Spleen (tissue), 7 donors: ENCODE measurements at regions not wholly inside any gene's neighbourhood (a gene's known extent, or its start where the extent isn't known, plus 50 kb on each side); places are given as distances from the start of the nearest gene placed in this dataset.
"Not testable (repeated sequence)": the region's sequence is repeated elsewhere in the genome, so short reads cannot be mapped to it uniquely, and the experiment has no call there.

ENCODE experiments used
- POLR2A ChIP-seq, 3 donors: fragments of 450-650 bp; IDR thresholded peaks; one replicate each; pipeline ENCODE4 v1.5.1; 2017; ENCODE audit warnings: antibody characterized with exemption in 3 of 3, mild to moderate bottlenecking in 1 of 3
- POLR2AphosphoS5 ChIP-seq, 3 donors: sonication (generic); formaldehyde crosslinking; IDR thresholded peaks; one replicate each; pipeline ENCODE4 v1.5.1; 2017; ENCODE audit warnings: antibody characterized with exemption in 3 of 3
- TF ChIP-seq, protein P1 (sequence below), 11 experiments: fragments of 200-600 bp in 7 of 11; fragments of 450-650 bp in 4 of 11; sonication (generic) in 4 of 11; IDR thresholded peaks in 8 of 11; conservative IDR thresholded peaks in 3 of 11; 1 replicate in 7 of 11; 2 replicates in 4 of 11; pipeline versions ENCODE4 v1.4.0 to v1.8.0; 2016 to 2021; ENCODE audit warnings: antibody characterized with exemption in 11 of 11, inconsistent platforms in 4 of 11, mild to moderate bottlenecking in 1 of 11
- donor health status: DM: no; HTN: no; CAD: no; lungs with moderate emphysema.
- donor health status: DM: no; HTN: no; CAD: no.
- donor health status: DM: no; HTN: no; CAD: no.

DNA sequence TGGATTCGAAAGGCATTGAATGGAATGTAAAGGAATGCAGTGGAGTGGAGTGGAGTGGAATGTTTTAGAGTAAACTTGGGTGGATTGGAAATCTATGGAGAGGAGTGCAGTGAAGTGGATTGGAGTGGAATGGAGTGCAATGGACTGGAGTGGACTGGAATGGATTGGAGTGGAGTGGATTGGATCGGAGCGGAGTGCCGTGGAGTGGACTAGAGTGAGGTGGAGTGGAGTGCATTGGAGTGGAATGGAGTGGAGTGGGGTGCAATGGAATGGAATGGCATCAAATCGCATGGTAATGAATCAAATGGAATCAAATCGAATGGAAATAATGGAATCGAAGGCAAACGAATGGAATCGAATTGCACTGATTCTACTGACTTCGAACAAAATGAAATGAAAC lies 1023.9 kb downstream of the CDY1 start:
- TF ChIP-seq, protein P1, sequence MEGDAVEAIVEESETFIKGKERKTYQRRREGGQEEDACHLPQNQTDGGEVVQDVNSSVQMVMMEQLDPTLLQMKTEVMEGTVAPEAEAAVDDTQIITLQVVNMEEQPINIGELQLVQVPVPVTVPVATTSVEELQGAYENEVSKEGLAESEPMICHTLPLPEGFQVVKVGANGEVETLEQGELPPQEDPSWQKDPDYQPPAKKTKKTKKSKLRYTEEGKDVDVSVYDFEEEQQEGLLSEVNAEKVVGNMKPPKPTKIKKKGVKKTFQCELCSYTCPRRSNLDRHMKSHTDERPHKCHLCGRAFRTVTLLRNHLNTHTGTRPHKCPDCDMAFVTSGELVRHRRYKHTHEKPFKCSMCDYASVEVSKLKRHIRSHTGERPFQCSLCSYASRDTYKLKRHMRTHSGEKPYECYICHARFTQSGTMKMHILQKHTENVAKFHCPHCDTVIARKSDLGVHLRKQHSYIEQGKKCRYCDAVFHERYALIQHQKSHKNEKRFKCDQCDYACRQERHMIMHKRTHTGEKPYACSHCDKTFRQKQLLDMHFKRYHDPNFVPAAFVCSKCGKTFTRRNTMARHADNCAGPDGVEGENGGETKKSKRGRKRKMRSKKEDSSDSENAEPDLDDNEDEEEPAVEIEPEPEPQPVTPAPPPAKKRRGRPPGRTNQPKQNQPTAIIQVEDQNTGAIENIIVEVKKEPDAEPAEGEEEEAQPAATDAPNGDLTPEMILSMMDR (IDR thresholded peaks at IDR 0.05 in 8 of 11, conservative IDR thresholded peaks at IDR 0.05 in 3 of 11), result not testable (repeated sequence)
- not testable (repeated sequence) for TF ChIP-seq POLR2A, POLR2AphosphoS5 (IDR thresholded peaks at IDR 0.05)
